Right cardiac atrium (tissue), 5 donors: ENCODE measurements at regions not wholly inside any gene's neighbourhood (a gene's known extent, or its start where the extent isn't known, plus 50 kb on each side); places are given as distances from the start of the nearest gene placed in this dataset.

ENCODE experiments used
- ATAC-seq, 2 donors: fragments of 200-7000 bp; cut with Tn5 transposase; one replicate each; pipeline versions ENCODE4 v1.8.0 to v1.9.1; 2020; ENCODE audit warnings: moderate library complexity in 2 of 2, mild to moderate bottlenecking in 1 of 2
- DNase-seq, 3 donors: peaks; one replicate each; pipeline ENCODE4 v3.0.0-alpha.2; 2020
- H3K27ac ChIP-seq: one replicate; pipeline ENCODE4 v1.5.1; 2013; ENCODE audit warnings: mild to moderate bottlenecking, low read length, control low read depth, moderate library complexity
- H3K27me3 ChIP-seq: one replicate; pipeline ENCODE4 v1.6.1; 2013; ENCODE audit not compliant: control insufficient read depth, insufficient read depth
- H3K4me1 ChIP-seq: one replicate; pipeline ENCODE4 v1.6.1; 2013; ENCODE audit warnings: low read length; ENCODE audit not compliant: control insufficient read depth, insufficient read depth
- H3K4me3 ChIP-seq: one replicate; pipeline ENCODE4 v1.5.1; 2013; ENCODE audit warnings: low read length, control low read depth
- H3K9me3 ChIP-seq: one replicate; pipeline ENCODE4 v1.6.1; 2013; ENCODE audit warnings: low read length; ENCODE audit not compliant: control insufficient read depth
- WGBS: extraction: QIAGEN DNeasy Blood & Tissue Kit; methylation state at CpG from one replicate; pipeline ENCODE4 v1.1.7; 2013; 5-methylcytosine and 5-hydroxymethylcytosine counted together
- intact Hi-C, 4 donors: fragments of 100-400 bp; cut with DNase I; formaldehyde crosslinking; loops; one replicate each; pipeline versions ENCODE4 v1.11.0 to v1.14.0; 2022 to 2023
- donor health status: healthy with polysubstance abuse.
- donor health status: DM: no; HTN: yes; CAD: no.
- donor health status: DM: no; HTN: no; CAD: no.
- donor health status: DM: no; HTN: yes; CAD: no; lungs with severe emphysema.
- donor health status: DM: yes; HTN: yes; CAD: no.

- no peaks in the 10 kb centered on the region for H3K9me3 ChIP-seq
- 56% methylated on average over 3 of the region's 3 CpGs for WGBS
- DNase-seq (no peak), ATAC-seq (no peak)
- H3K4me3 ChIP-seq, result no peak overlapping the region
- H3K4me1 ChIP-seq, result no peaks in the 10 kb centered on the region
- H3K27me3 ChIP-seq, result no peaks in the 10 kb centered on the region
- no peak overlapping the region for H3K27ac ChIP-seq
- intact Hi-C loops, result no loop called here
Measured at GRCh38 chr5:164060786-164061355, 555.5 kb downstream of the MAT2B start.

GRCh38 chr5:164062304-164062703, 556.9 kb downstream of the MAT2B start:
- Histone ChIP-seq H3K9me3 (no peaks in the 10 kb centered on the region), H3K4me3 (no peak overlapping the region), H3K4me1 (no peaks in the 10 kb centered on the region), H3K27ac (no peak overlapping the region), H3K27me3 (no peaks in the 10 kb centered on the region)
- ATAC-seq, result no peak
- intact Hi-C loops, result no loop called here
- WGBS, result 50% methylated on average over 3 of the region's 3 CpGs
- no peak for DNase-seq

GRCh38 chr5:164065266-164065665, 559.8 kb downstream of the MAT2B start:
- H3K4me3 ChIP-seq, result no peak overlapping the region
- no peak for ATAC-seq
- no peak for DNase-seq
- H3K27me3 ChIP-seq, result no peaks in the 10 kb centered on the region
- intact Hi-C loops, result no loop called here
- WGBS, result 75% methylated on average over 2 of the region's 2 CpGs
- H3K27ac ChIP-seq, result no peak overlapping the region
- no peaks in the 10 kb centered on the region for H3K4me1 ChIP-seq
- no peaks in the 10 kb centered on the region for H3K9me3 ChIP-seq

GRCh38 chr5:164071671-164072070, 566.3 kb downstream of the MAT2B start:
- Histone ChIP-seq H3K27ac (no peak overlapping the region), H3K9me3 (no peaks in the 10 kb centered on the region), H3K4me3 (no peak overlapping the region), H3K27me3 (no peaks in the 10 kb centered on the region), H3K4me1 (no peaks in the 10 kb centered on the region)
- 71% methylated on average over 1 of the region's 1 CpG for WGBS
- intact Hi-C loops, result no loop called here
- DNase-seq (no peak), ATAC-seq (no peak)

- Histone ChIP-seq H3K9me3 (no peaks in the 10 kb centered on the region), H3K27ac (no peak overlapping the region), H3K4me3 (no peak overlapping the region), H3K27me3 (no peaks in the 10 kb centered on the region), H3K4me1 (no peaks in the 10 kb centered on the region)
- DNase-seq (no peak), ATAC-seq (no peak)
- 21% methylated on average over 3 of the region's 3 CpGs for WGBS
- intact Hi-C loops, result no loop called here
Measured at GRCh38 chr5:164073081-164073480, 567.7 kb downstream of the MAT2B start.

GRCh38 chr5:164076556-164076955, 571.1 kb downstream of the MAT2B start:
- 41% methylated on average over 4 of the region's 4 CpGs for WGBS
- no peaks in the 10 kb centered on the region for H3K9me3 ChIP-seq
- H3K27me3 ChIP-seq, result no peaks in the 10 kb centered on the region
- ATAC-seq (peak; percentile 83 to 94), DNase-seq (peak; percentile 8 to 63 (median 42))
- H3K4me1 ChIP-seq, result no peaks in the 10 kb centered on the region
- intact Hi-C loops, result no loop called here
- no peak overlapping the region for H3K4me3 ChIP-seq
- no peak overlapping the region for H3K27ac ChIP-seq

- DNase-seq (no peak), ATAC-seq (no peak)
- Histone ChIP-seq H3K27ac (no peak overlapping the region), H3K27me3 (no peaks in the 10 kb centered on the region), H3K9me3 (no peaks in the 10 kb centered on the region), H3K4me3 (no peak overlapping the region), H3K4me1 (no peaks in the 10 kb centered on the region)
- intact Hi-C loops, result no loop called here
- 48% methylated on average over 2 of the region's 2 CpGs for WGBS
Measured at GRCh38 chr5:164090358-164090757, 584.9 kb downstream of the MAT2B start.

GRCh38 chr5:164091836-164092235, 586.4 kb downstream of the MAT2B start:
- no peaks in the 10 kb centered on the region for H3K4me1 ChIP-seq
- no peak for DNase-seq
- no peak overlapping the region for H3K27ac ChIP-seq
- 66% methylated on average over 2 of the region's 2 CpGs for WGBS
- no peaks in the 10 kb centered on the region for H3K9me3 ChIP-seq
- ATAC-seq, result no peak
- no peak overlapping the region for H3K4me3 ChIP-seq
- no peaks in the 10 kb centered on the region for H3K27me3 ChIP-seq
- intact Hi-C loops, result no loop called here

GRCh38 chr5:164094291-164094690, 588.9 kb downstream of the MAT2B start:
- WGBS, result 17% methylated on average over 3 of the region's 3 CpGs
- intact Hi-C loops, result no loop called here
- H3K27me3 ChIP-seq, result no peaks in the 10 kb centered on the region

GRCh38 chr5:164097749-164098148, 592.3 kb downstream of the MAT2B start:
- 65% methylated on average over 4 of the region's 4 CpGs for WGBS
- no peaks in the 10 kb centered on the region for H3K9me3 ChIP-seq
- H3K4me1 ChIP-seq, result no peaks in the 10 kb centered on the region
- no peaks in the 10 kb centered on the region for H3K27me3 ChIP-seq
- no peak overlapping the region for H3K27ac ChIP-seq
- intact Hi-C loops, result no loop called here
- DNase-seq, result no peak
- no peak overlapping the region for H3K4me3 ChIP-seq
- no peak for ATAC-seq

More at GRCh38 chr5:164094291-164094690, 588.9 kb downstream of the MAT2B start:
- H3K4me1 ChIP-seq, result no peaks in the 10 kb centered on the region
- no peak overlapping the region for H3K4me3 ChIP-seq
- H3K27ac ChIP-seq, result no peak overlapping the region
- ATAC-seq (no peak), DNase-seq (no peak)
- no peaks in the 10 kb centered on the region for H3K9me3 ChIP-seq

GRCh38 chr5:164098531-164098930, 593.1 kb downstream of the MAT2B start:
- Histone ChIP-seq H3K27me3 (no peaks in the 10 kb centered on the region), H3K4me3 (no peak overlapping the region), H3K9me3 (no peaks in the 10 kb centered on the region), H3K27ac (no peak overlapping the region), H3K4me1 (no peaks in the 10 kb centered on the region)
- DNase-seq (no peak), ATAC-seq (no peak)
- intact Hi-C loops, result no loop called here
- 63% methylated on average over 1 of the region's 1 CpG for WGBS

- WGBS, result 27% methylated on average over 6 of the region's 6 CpGs
- no peak for DNase-seq
- Histone ChIP-seq H3K27me3 (no peaks in the 10 kb centered on the region), H3K27ac (no peak overlapping the region), H3K4me1 (no peaks in the 10 kb centered on the region), H3K9me3 (no peaks in the 10 kb centered on the region), H3K4me3 (no peak overlapping the region)
- ATAC-seq, result no peak
- intact Hi-C loops, result no loop called here
Measured at GRCh38 chr5:164098979-164099378, 593.6 kb downstream of the MAT2B start.
